Ramos (cell line): ENCODE measurements at regions not wholly inside any gene's neighbourhood (a gene's known extent, or its start where the extent isn't known, plus 50 kb on each side); places are given as distances from the start of the nearest gene placed in this dataset.

Source experiments
- in situ Hi-C: fragments of 300-500 bp; cut with MboI; formaldehyde crosslinking; loops from one replicate; pipeline ENCODE4 v1.14.3; 2022; ENCODE audit warnings: low sequenced_read_pairs; ENCODE audit not compliant: unreplicated experiment

GRCh38 chr6:14863902-14864850 lies 381.7 kb upstream of the JARID2 start:
- in situ Hi-C loops, result no loop called here

GRCh38 chr6:14865531-14866100 lies 380.3 kb upstream of the JARID2 start:
- in situ Hi-C loops, result no loop called here

- in situ Hi-C loops, result no loop called here
These were observed 378.1 kb upstream of the JARID2 start for GRCh38 chr6:14867802-14868201.

DNA sequence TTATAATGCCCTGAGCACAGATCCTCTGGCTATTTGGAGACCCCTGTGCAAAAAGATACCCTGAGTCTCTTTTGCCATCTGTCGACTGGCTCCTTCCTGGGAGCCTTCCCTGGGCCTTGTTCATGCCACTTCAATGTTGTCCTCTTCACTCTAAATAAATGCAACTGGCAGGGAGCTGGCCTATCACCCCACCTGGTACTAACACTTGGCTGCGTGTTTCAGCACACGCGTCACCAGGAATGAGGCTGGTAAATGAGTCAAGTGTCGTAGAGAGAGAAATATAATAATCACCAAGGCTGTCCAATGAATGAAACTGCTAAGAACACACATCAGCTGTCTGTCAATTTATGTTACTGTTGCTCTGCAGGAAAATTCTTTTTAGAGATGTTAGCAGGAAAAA lies 374.6 kb upstream of the JARID2 start:
- in situ Hi-C loops, result no loop called here

DNA sequence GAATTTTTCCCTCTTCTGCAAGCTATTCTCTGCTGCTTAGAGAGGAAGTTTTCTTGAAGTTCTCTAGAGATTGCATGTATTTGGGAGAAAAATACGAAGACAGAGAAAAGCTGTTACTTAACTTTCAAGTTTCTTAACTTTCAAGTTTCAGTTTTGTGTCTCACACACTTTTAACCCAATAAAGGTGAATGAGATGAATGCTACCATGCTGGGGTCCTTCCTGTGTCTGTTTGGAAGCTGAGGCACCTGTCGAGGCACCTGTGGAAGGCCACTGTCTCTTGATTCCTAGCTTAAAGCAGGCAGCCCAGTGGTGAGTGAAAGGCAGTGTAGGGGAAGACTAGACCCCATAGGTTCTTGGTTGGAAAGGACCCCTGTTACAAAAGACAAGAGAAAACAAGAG lies 372.8 kb upstream of the JARID2 start:
- in situ Hi-C loops, result no loop called here

GRCh38 chr6:14873781-14874441 lies 372.0 kb upstream of the JARID2 start:
- in situ Hi-C loops, result no loop called here

DNA sequence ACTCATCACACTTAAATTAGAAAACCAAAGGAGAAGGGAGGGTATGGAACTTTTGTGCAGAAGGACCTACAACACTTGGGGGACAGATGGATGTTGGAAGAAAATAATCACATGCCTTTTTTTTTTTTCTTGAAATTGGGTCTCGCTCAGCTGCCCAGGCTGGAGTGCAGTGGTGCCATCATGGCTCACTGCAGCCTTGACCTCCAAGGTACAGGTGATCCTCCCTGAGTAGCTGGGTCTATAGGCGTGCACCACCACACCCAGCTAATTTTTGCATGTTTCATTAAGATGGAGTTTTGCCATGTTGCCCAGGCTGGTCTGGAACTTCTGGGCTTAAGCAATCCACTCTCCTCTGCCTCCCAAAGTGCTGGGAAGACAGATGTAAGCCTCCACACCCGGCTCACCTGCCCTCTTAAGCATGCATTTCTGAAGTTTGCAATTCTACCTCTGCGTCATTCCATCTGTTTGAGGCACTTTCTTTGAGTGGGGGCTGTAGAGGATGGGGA lies 370.8 kb upstream of the JARID2 start:
- in situ Hi-C loops, result no loop called here

- in situ Hi-C loops, result no loop called here
These were observed 370.3 kb upstream of the JARID2 start for GRCh38 chr6:14875481-14876063.

DNA sequence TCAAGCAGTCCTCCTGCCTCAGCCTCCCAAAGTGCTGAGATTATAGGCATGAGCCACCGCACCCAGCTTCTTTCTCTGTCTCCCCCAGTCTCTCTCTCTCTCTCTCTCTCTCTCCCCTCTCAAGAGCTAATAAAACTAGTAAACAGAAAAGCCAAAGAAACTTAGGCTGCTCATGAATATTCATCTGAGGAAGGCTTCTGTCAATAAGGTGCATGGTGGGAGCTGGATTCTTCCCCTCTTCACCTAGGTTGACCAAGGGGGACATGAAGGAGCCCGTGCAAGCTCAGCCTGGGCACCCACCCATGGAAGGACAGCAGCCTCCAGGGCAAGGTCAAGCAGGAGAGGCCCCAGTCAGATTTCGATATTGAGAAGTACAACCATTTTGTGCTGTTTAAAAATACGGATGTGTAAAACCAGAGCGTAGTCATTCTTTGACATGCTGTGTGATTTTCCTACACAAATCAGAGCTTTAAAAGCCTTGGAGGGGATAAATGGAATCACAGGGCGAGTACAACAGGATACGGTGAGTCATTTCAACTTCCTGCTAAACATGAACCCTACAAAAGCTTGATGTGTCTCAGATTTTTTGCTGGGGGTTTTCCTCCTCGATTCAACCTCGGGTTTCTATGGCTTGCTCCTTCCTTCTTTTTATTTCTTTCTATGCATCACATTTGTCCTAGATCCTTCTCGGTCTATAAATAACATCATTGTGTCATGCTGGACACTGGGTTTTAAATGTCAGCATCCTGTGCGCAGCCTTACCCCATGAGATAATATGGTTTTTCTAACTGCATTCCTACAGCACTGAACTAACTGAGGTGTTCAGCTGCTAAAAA lies 368.9 kb upstream of the JARID2 start:
- in situ Hi-C loops, result no loop called here

DNA sequence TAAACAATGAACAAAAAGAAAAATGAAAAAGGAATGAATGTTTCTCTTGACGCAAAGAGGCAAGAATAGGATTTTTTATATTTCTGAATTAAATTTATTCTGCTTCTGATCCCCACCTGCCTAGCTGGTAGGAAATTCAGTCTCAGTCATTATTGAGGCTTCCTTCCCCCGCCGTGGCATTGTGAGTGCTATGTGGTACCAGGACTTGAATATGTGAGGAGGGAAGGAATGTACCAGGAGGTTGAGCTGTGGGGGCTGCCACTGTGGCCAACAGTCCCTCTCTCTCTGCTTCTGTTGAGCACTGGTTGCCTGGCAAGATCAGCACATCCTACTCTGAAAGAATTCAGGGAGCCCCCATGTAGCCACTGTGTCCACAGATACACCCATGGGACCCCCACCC lies 368.1 kb upstream of the JARID2 start:
- in situ Hi-C loops, result no loop called here

DNA sequence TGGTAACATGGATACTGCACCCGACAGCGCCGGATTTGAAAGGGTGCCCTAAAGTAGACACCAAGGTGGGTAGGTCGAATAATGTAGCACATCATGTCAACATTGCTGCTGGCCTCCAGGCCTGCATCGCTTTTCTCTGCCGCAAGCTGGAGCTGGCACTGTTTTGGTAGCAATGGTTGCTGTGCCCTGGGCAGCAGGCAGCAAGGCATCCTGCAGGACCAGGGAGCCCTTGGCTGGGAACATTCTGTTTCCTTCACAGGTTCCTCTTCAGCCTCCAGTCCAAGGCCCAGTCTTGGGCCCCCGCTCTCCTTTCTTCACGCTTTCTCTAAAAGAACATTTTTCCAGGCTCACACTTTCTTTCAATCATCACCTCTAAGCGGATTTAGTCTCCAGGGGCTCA lies 365.8 kb upstream of the JARID2 start:
- in situ Hi-C loops, result no loop called here

DNA sequence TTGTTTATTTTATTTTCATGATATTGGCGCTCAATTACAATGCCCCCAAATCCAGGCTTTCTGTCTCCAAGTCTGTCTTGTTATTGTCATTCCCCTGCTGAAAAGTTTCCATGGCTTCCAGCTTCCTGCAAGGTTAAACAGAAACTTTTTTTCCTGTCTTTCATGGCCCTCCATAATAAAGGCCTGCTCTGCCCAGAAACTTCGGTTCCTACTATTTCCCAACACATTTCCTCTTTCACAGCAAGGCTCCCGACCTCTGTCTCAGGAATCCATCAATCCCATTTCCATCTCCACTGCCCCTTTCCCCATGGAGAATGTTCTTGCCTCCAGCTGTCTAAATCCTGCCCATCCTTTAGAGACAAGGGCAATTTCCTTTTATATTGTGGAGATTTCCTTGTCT lies 365.2 kb upstream of the JARID2 start:
- in situ Hi-C loops, result no loop called here

DNA sequence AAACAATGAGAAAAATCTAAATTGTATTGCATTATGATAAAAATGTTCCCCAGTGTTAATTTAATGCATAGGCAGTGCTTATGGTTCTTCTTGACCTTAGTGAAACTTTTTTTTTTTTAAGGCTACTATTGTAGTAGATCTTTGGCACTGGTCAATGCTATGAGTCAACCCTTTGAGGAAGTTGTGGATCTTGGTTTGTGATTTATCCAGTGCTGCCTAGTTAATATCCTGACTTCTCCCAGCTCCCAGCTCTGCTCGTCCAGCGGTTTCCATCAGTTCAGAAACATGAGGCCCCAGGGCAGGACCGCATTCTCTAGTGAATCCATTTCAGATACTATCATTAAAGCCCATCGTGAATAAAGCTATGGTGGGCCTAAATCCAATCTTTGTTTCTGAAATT lies 364.5 kb upstream of the JARID2 start:
- in situ Hi-C loops, result no loop called here

- in situ Hi-C loops, result no loop called here
These were observed 363.4 kb upstream of the JARID2 start for GRCh38 chr6:14882394-14883026.

GRCh38 chr6:14883921-14884320 lies 361.9 kb upstream of the JARID2 start:
- in situ Hi-C loops, result no loop called here

- in situ Hi-C loops, result no loop called here
These were observed 360.4 kb upstream of the JARID2 start for GRCh38 chr6:14885498-14885897.

- in situ Hi-C loops, result no loop called here
These were observed 358.7 kb upstream of the JARID2 start for GRCh38 chr6:14887181-14887580.

GRCh38 chr6:14887986-14888574 lies 357.8 kb upstream of the JARID2 start:
- in situ Hi-C loops, result no loop called here

GRCh38 chr6:14888575-14889000 lies 357.3 kb upstream of the JARID2 start:
- in situ Hi-C loops, result no loop called here
